ENCODE measurements at regions not wholly inside any gene's neighbourhood (a gene's known extent, or its start where the extent isn't known, plus 50 kb on each side); places are given as distances from the start of the nearest gene placed in this dataset.

DNA sequence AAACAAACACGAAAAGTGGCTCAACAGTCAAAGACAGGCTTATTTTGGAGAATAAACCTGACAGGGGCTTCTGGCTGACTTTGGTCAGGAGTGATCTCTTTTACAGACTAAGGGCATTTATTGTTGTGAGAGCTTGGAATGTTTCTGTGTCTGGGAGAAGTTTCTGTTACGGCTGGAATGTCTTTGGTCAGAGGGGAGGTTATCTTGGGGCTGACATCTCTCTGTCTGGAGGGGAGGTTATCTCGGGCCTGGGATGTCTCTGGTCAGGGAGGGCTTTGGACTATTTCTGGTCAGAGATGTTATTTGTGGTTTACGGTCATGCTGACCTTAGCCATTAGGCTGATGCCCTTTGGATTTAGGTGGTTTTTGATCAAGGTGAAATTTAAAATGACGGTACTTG is 345.5 kb upstream of the FSIP2 start:
- TF ChIP-seq EZH2 (IDR thresholded peaks at IDR 0.05) (no peak), POLR2AphosphoS5 (IDR thresholded peaks at IDR 0.05; ENCODE audit: borderline replicate concordance, low read depth, low read length) (no peak)

Data from SK-N-MC (cell line).